MM.1S (cell line): ENCODE measurements at regions not wholly inside any gene's neighbourhood (a gene's known extent, or its start where the extent isn't known, plus 50 kb on each side); places are given as distances from the start of the nearest gene placed in this dataset.

Experiments used
- DNase-seq: peaks from one replicate; pipeline ENCODE4 v3.0.0-alpha.2; 2015
- H2AFZ ChIP-seq: fragments of 300-600 bp; sonication (generic); 2 replicates; pipeline ENCODE4 v1.6.0; 2016; ENCODE audit warnings: antibody characterized with exemption, low read length
- H3F3A ChIP-seq: fragments of 300-600 bp; sonication (generic); 2 replicates; pipeline ENCODE4 v1.6.1; 2016; ENCODE audit warnings: mild to moderate bottlenecking, antibody characterized with exemption, low read length, moderate library complexity, mixed read lengths; ENCODE audit not compliant: insufficient read depth
- H3K27ac ChIP-seq: fragments of 300-600 bp; sonication (generic); 2 replicates; pipeline ENCODE4 v1.5.1; 2016; ENCODE audit warnings: mild to moderate bottlenecking, low read length
- H3K27me3 ChIP-seq: fragments of 300-600 bp; sonication (generic); replicated peaks from 2 replicates; pipeline ENCODE4 v1.6.0; 2016; ENCODE audit warnings: low read length; ENCODE audit not compliant: insufficient read depth
- H3K36me3 ChIP-seq: fragments of 300-600 bp; sonication (generic); replicated peaks from 2 replicates; pipeline ENCODE4 v1.6.1; 2016; ENCODE audit warnings: mild to moderate bottlenecking, low read length, mixed read lengths; ENCODE audit not compliant: insufficient read depth
- H3K4me1 ChIP-seq: fragments of 300-600 bp; sonication (generic); 2 replicates; pipeline ENCODE4 v1.6.1; 2016; ENCODE audit warnings: low read length, mixed read lengths
- H3K4me2 ChIP-seq: fragments of 300-600 bp; sonication (generic); 2 replicates; pipeline ENCODE4 v1.6.0; 2016; ENCODE audit warnings: low read depth, low read length
- H3K4me3 ChIP-seq: fragments of 300-600 bp; sonication (generic); 2 replicates; pipeline ENCODE4 v1.5.1; 2016; ENCODE audit warnings: low read length, mixed read lengths
- H3K79me2 ChIP-seq: fragments of 300-600 bp; sonication (generic); 2 replicates; pipeline ENCODE4 v1.6.1; 2016; ENCODE audit warnings: mixed run types, low read length, mixed read lengths
- H3K9ac ChIP-seq: fragments of 300-600 bp; sonication (generic); 2 replicates; pipeline ENCODE4 v1.6.1; 2016; ENCODE audit warnings: low read length, mixed read lengths
- H3K9me2 ChIP-seq: fragments of 300-600 bp; sonication (generic); replicated peaks from 2 replicates; pipeline ENCODE4 v1.6.1; 2016; ENCODE audit warnings: mild to moderate bottlenecking, low read length, mixed read lengths; ENCODE audit not compliant: insufficient read depth
- H3K9me3 ChIP-seq: fragments of 300-600 bp; sonication (generic); replicated peaks from 2 replicates; pipeline ENCODE4 v1.6.1; 2016; ENCODE audit warnings: mild to moderate bottlenecking, low read length, mixed read lengths; ENCODE audit not compliant: insufficient read depth
- H4K20me1 ChIP-seq: fragments of 300-600 bp; sonication (generic); 2 replicates; pipeline ENCODE4 v1.6.1; 2016; ENCODE audit warnings: mild to moderate bottlenecking, low read length, moderate library complexity, mixed read lengths; ENCODE audit not compliant: insufficient read depth
- CTCF ChIP-seq: fragments of 300-600 bp; sonication (generic); IDR thresholded peaks from 2 replicates; pipeline ENCODE4 v1.5.1; 2016; ENCODE audit warnings: antibody characterized with exemption, low read length, mixed read lengths
- EZH2 ChIP-seq: fragments of 300-600 bp; sonication (generic); optimal IDR thresholded peaks from 2 replicates; pipeline ENCODE3; 2017; ENCODE audit warnings: low read depth, mild to moderate bottlenecking, antibody characterized with exemption, low read length, mixed read lengths
- EZH2phosphoT487 ChIP-seq: fragments of 300-600 bp; sonication (generic); IDR thresholded peaks from 2 replicates; pipeline ENCODE4 v1.6.1; 2018; ENCODE audit warnings: antibody characterized with exemption, low read length

GRCh38 chr13:48583859-48584311 lies 51.0 kb upstream of the RCBTB2 start:
- no peak for DNase-seq
- Histone ChIP-seq H3K4me2 (no peak overlapping the region), H3K4me1 (peaks cover 13% of the 10 kb centered on the region; the same call in 1 of the 2 replicates), H3K4me3 (no peak overlapping the region), H3F3A (peaks cover 2% of the 10 kb centered on the region; the same call in 1 of the 2 replicates), H3K9me3 (no peaks in the 10 kb centered on the region), H3K9ac (no peak overlapping the region), H3K9me2 (no peaks in the 10 kb centered on the region), H3K79me2 (no peaks in the 10 kb centered on the region), H3K36me3 (no peaks in the 10 kb centered on the region), H3K27ac (no peak overlapping the region), H2AFZ (no peak overlapping the region), H3K27me3 (no peaks in the 10 kb centered on the region), H4K20me1 (no peaks in the 10 kb centered on the region)
- no peak for TF ChIP-seq EZH2phosphoT487
- no peak for TF ChIP-seq CTCF
- TF ChIP-seq EZH2, result no peak

- peaks cover 5% of the 10 kb centered on the region; the same call in 1 of the 2 replicates for H3K4me1 ChIP-seq
- no peaks in the 10 kb centered on the region for H3F3A ChIP-seq
- DNase-seq, result no peak
- no peak overlapping the region for H2AFZ ChIP-seq
- no peaks in the 10 kb centered on the region for H4K20me1 ChIP-seq
- no peaks in the 10 kb centered on the region for H3K27me3 ChIP-seq
- no peaks in the 10 kb centered on the region for H3K9me3 ChIP-seq
- H3K9ac ChIP-seq, result no peak overlapping the region
- no peak overlapping the region for H3K27ac ChIP-seq
- TF ChIP-seq EZH2, result no peak
- TF ChIP-seq CTCF, result no peak
- no peak for TF ChIP-seq EZH2phosphoT487
- H3K9me2 ChIP-seq, result no peaks in the 10 kb centered on the region
- no peaks in the 10 kb centered on the region for H3K36me3 ChIP-seq
- no peaks in the 10 kb centered on the region for H3K79me2 ChIP-seq
- H3K4me3 ChIP-seq, result no peak overlapping the region
- no peak overlapping the region for H3K4me2 ChIP-seq
Measured at GRCh38 chr13:48585456-48585840, 52.6 kb upstream of the RCBTB2 start.

- Histone ChIP-seq H3K4me3 (no peak overlapping the region), H2AFZ (no peak overlapping the region), H3F3A (no peaks in the 10 kb centered on the region), H4K20me1 (no peaks in the 10 kb centered on the region), H3K4me2 (no peak overlapping the region; the same call in 1 of the 2 replicates), H3K36me3 (no peaks in the 10 kb centered on the region), H3K9me2 (no peaks in the 10 kb centered on the region), H3K9me3 (no peaks in the 10 kb centered on the region), H3K27ac (no peak overlapping the region), H3K79me2 (no peaks in the 10 kb centered on the region), H3K9ac (no peak overlapping the region), H3K27me3 (no peaks in the 10 kb centered on the region), H3K4me1 (peaks cover 5% of the 10 kb centered on the region; the same call in 1 of the 2 replicates)
- TF ChIP-seq EZH2 (no peak), EZH2phosphoT487 (no peak), CTCF (no peak)
- no peak for DNase-seq
Measured at GRCh38 chr13:48586591-48587103, 53.8 kb upstream of the RCBTB2 start.
